Activated CD8-positive, alpha-beta memory T cell treated with anti-CD3 and anti-CD28 coated beads for 1 hour (primary cell): ENCODE measurements at regions not wholly inside any gene's neighbourhood (a gene's known extent, or its start where the extent isn't known, plus 50 kb on each side); places are given as distances from the start of the nearest gene placed in this dataset.

Experiments used
- DNase-seq, 2 donors: peaks; one replicate each; pipeline ENCODE4 v3.0.0-alpha.2; 2020; ENCODE audit warnings: low read depth in 1 of 2; ENCODE audit errors: extremely low read depth in 1 of 2

GRCh38 chr5:124665035-124665434, 81.4 kb downstream of the ZNF608 start:
- no peak for DNase-seq

- no peak for DNase-seq
These were observed 82.2 kb downstream of the ZNF608 start for GRCh38 chr5:124664287-124664686.

GRCh38 chr5:124663101-124663506, 83.3 kb downstream of the ZNF608 start:
- no peak for DNase-seq

GRCh38 chr5:124662181-124662781, 84.2 kb downstream of the ZNF608 start:
- no peak for DNase-seq

GRCh38 chr5:124661317-124662141, 84.9 kb downstream of the ZNF608 start:
- no peak for DNase-seq

GRCh38 chr5:124660229-124661093, 86.0 kb downstream of the ZNF608 start:
- DNase-seq: no peak

GRCh38 chr5:124659798-124660197, 86.6 kb downstream of the ZNF608 start:
- no peak for DNase-seq

GRCh38 chr5:124658867-124659557, 87.4 kb downstream of the ZNF608 start:
- no peak for DNase-seq

GRCh38 chr5:124655921-124656511, 90.4 kb downstream of the ZNF608 start:
- DNase-seq: no peak

- no peak for DNase-seq
These were observed 91.1 kb downstream of the ZNF608 start for GRCh38 chr5:124655251-124655917.

GRCh38 chr5:124654418-124654817, 92.0 kb downstream of the ZNF608 start:
- no peak for DNase-seq

GRCh38 chr5:124653666-124654065, 92.8 kb downstream of the ZNF608 start:
- DNase-seq: no peak

- DNase-seq: no peak
These were observed 93.5 kb downstream of the ZNF608 start for GRCh38 chr5:124652892-124653441.

GRCh38 chr5:124652514-124652819, 94.0 kb downstream of the ZNF608 start:
- no peak for DNase-seq

- DNase-seq: no peak
These were observed 94.6 kb downstream of the ZNF608 start for GRCh38 chr5:124651663-124652513.

GRCh38 chr5:124650951-124651662, 95.3 kb downstream of the ZNF608 start:
- no peak for DNase-seq

- no peak for DNase-seq
These were observed 96.3 kb downstream of the ZNF608 start for GRCh38 chr5:124650147-124650561.

- DNase-seq: peak; percentile 27 to 37
These were observed 96.8 kb downstream of the ZNF608 start for GRCh38 chr5:124649491-124650146.
